Breast epithelium (tissue), 3 donors: ENCODE measurements at regions not wholly inside any gene's neighbourhood (a gene's known extent, or its start where the extent isn't known, plus 50 kb on each side); places are given as distances from the start of the nearest gene placed in this dataset.

Experiments
- CTCF ChIP-seq, 3 donors: fragments of 450-650 bp; IDR thresholded peaks; one replicate each; pipeline ENCODE4 v1.5.1; 2016 to 2017; ENCODE audit warnings: antibody characterized with exemption in 3 of 3, mild to moderate bottlenecking in 3 of 3, moderate library complexity in 3 of 3
- POLR2A ChIP-seq: fragments of 450-650 bp; IDR thresholded peaks from one replicate; pipeline ENCODE4 v1.6.1; 2016; ENCODE audit warnings: antibody characterized with exemption, mild to moderate bottlenecking, moderate library complexity

GRCh38 chr5:24208686-24209106 is 436.1 kb downstream of the CDH10 start:
- TF ChIP-seq CTCF (IDR thresholded peaks at IDR 0.05), result no peak
- no peak for TF ChIP-seq POLR2A
